SK-N-SH (cell line): ENCODE measurements at regions not wholly inside any gene's neighbourhood (a gene's known extent, or its start where the extent isn't known, plus 50 kb on each side); places are given as distances from the start of the nearest gene placed in this dataset.

Experiments
- CTCF ChIA-PET: fragments of 300-600, 350-600 bp; formaldehyde crosslinking; extraction: SDS; loops from one replicate; lab custom pipeline; 2021; lab: Yijun Ruan, JAX
- POLR2A ChIA-PET: fragments of 350-600 bp; sonication (Branson Sonifier 250); formaldehyde crosslinking; extraction: SDS; loops from one replicate; lab custom pipeline; 2020; ENCODE audit warnings: antibody characterized with exemption, inconsistent platforms; lab: Yijun Ruan, JAX
- DNase-seq: peaks from one replicate; pipeline ENCODE4 v3.0.0; 2012
- H2AFZ ChIP-seq: fragments of 200-600 bp; sonication (generic); 2 replicates; pipeline ENCODE4 v1.8.1; 2016; ENCODE audit warnings: antibody characterized with exemption, mild to moderate bottlenecking, low read depth
- H3F3A ChIP-seq: fragments of 200-600 bp; sonication (generic); replicated peaks from 2 replicates; pipeline ENCODE3; 2016; ENCODE audit warnings: antibody characterized with exemption, mild to moderate bottlenecking; ENCODE audit not compliant: insufficient read depth
- H3K27ac ChIP-seq, 2 experiments: fragments of 200-500 bp in 1 of 2; fragments of 200-600 bp in 1 of 2; sonication (Bioruptor generic) in 1 of 2; sonication (generic), shearing (Covaris generic) in 1 of 2; 2 replicates each; pipeline versions ENCODE4 v1.5.1 to v1.6.1; 2014 to 2016; ENCODE audit warnings: low read depth in 2 of 2, inconsistent platforms in 1 of 2, low read length in 1 of 2, mild to moderate bottlenecking in 1 of 2, mixed read lengths in 1 of 2
- H3K27me3 ChIP-seq: fragments of 200-600 bp; sonication (generic), shearing (Covaris generic); 2 replicates; pipeline ENCODE4 v1.6.1; 2016; ENCODE audit warnings: mixed run types; ENCODE audit not compliant: insufficient read depth
- H3K36me3 ChIP-seq, 2 experiments: fragments of 200-500 bp in 1 of 2; fragments of 200-600 bp in 1 of 2; sonication (Bioruptor generic) in 1 of 2; sonication (generic) in 1 of 2; replicated peaks in 1 of 2; 2 replicates each; pipeline versions ENCODE3 to v1.5.1; 2014 to 2016; ENCODE audit warnings: low read length in 1 of 2, mild to moderate bottlenecking in 1 of 2; ENCODE audit not compliant: insufficient read depth in 2 of 2, control insufficient read depth in 1 of 2
- H3K4me1 ChIP-seq, 2 experiments: fragments of 200-500 bp in 1 of 2; fragments of 200-600 bp in 1 of 2; sonication (Bioruptor generic) in 1 of 2; sonication (generic), shearing (Covaris generic) in 1 of 2; 2 replicates each; pipeline versions ENCODE4 v1.5.1 to v1.6.1; 2014 to 2016; ENCODE audit warnings: low read depth in 1 of 2, low read length in 1 of 2, mixed run types in 1 of 2; ENCODE audit not compliant: insufficient read depth in 2 of 2, control insufficient read depth in 1 of 2
- H3K4me2 ChIP-seq: fragments of 200-600 bp; sonication (generic), shearing (Covaris generic); 2 replicates; pipeline ENCODE4 v1.6.1; 2017; ENCODE audit warnings: mixed run types
- H3K4me3 ChIP-seq, 2 experiments: fragments of 200-500 bp in 1 of 2; fragments of 200-600 bp in 1 of 2; sonication (Bioruptor generic) in 1 of 2; sonication (generic), shearing (Covaris generic) in 1 of 2; 2 replicates each; pipeline versions ENCODE4 v1.5.1 to v1.8.1; 2014 to 2016; ENCODE audit warnings: low read depth in 2 of 2, inconsistent platforms in 1 of 2, low read length in 1 of 2, mild to moderate bottlenecking in 1 of 2, mixed read lengths in 1 of 2, moderate library complexity in 1 of 2
- H3K79me2 ChIP-seq: fragments of 200-600 bp; sonication (generic); 2 replicates; pipeline ENCODE4 v1.8.1; 2017; ENCODE audit warnings: mild to moderate bottlenecking; ENCODE audit not compliant: insufficient read depth
- H3K9ac ChIP-seq: fragments of 200-600 bp; sonication (generic); 2 replicates; pipeline ENCODE4 v1.6.1; 2017; ENCODE audit warnings: mixed run types
- H3K9me2 ChIP-seq: fragments of 200-600 bp; sonication (generic); 2 replicates; pipeline ENCODE4 v1.6.1; 2017; ENCODE audit warnings: mixed run types
- H3K9me3 ChIP-seq: fragments of 200-600 bp; sonication (generic); 2 replicates; pipeline ENCODE4 v1.6.1; 2017; ENCODE audit warnings: mixed run types, mild to moderate bottlenecking, moderate library complexity
- H4K20me1 ChIP-seq: fragments of 200-600 bp; sonication (generic); 2 replicates; pipeline ENCODE4 v1.6.1; 2017; ENCODE audit warnings: mild to moderate bottlenecking, mixed run types; ENCODE audit not compliant: insufficient read depth
- CHD2 ChIP-seq: fragments of 150-350 bp; IDR thresholded peaks from 2 replicates; pipeline ENCODE4 v1.6.1; 2018; ENCODE audit warnings: low read length; ENCODE audit not compliant: partially characterized antibody
- EP300 ChIP-seq, 2 experiments: IDR thresholded peaks; 2 replicates each; pipeline versions ENCODE4 v1.4.0 to v1.6.1; 2012; ENCODE audit warnings: borderline replicate concordance in 1 of 2, low read depth in 1 of 2, low read length in 1 of 2
- EZH2phosphoT487 ChIP-seq: fragments of 200-600 bp; sonication (generic); IDR thresholded peaks from 2 replicates; pipeline ENCODE4 v1.6.1; 2017; ENCODE audit warnings: low read depth, mixed run types, mild to moderate bottlenecking, antibody characterized with exemption, moderate library complexity, borderline replicate concordance
- FOSL2 ChIP-seq: IDR thresholded peaks from 2 replicates; pipeline ENCODE4 v1.4.0; 2012; ENCODE audit warnings: low read depth, mild to moderate bottlenecking, moderate library complexity, borderline replicate concordance
- FOXJ3 ChIP-seq: sonication (generic); formaldehyde crosslinking; IDR thresholded peaks from 2 replicates; pipeline ENCODE4 v1.5.1; 2020; ENCODE audit warnings: mild to moderate bottlenecking, missing genetic modification reagents
- GABPA ChIP-seq: IDR thresholded peaks from 2 replicates; pipeline ENCODE4 v1.4.0; 2012; ENCODE audit warnings: low read depth, mild to moderate bottlenecking
- IRF3 ChIP-seq: fragments of 150-350 bp; IDR thresholded peaks from 2 replicates; pipeline ENCODE4 v1.6.1; 2016; ENCODE audit warnings: mild to moderate bottlenecking, low read depth, low read length
- MXI1 ChIP-seq: IDR thresholded peaks from 2 replicates; pipeline ENCODE4 v1.6.1; 2012; ENCODE audit warnings: mild to moderate bottlenecking, low read depth, low read length, improper control_type of control experiment
- NRF1 ChIP-seq: IDR thresholded peaks from 2 replicates; pipeline ENCODE4 v1.6.1; 2012; ENCODE audit warnings: low read depth, mild to moderate bottlenecking, low read length
- POLR2AphosphoS5 ChIP-seq: IDR thresholded peaks from 2 replicates; pipeline ENCODE4 v1.6.1; 2012; ENCODE audit warnings: low read depth, low read length
- RCOR1 ChIP-seq: fragments of 150-350 bp; IDR thresholded peaks from 2 replicates; pipeline ENCODE4 v1.6.1; 2017; ENCODE audit warnings: antibody characterized with exemption, low read length
- TCF12 ChIP-seq: IDR thresholded peaks from 2 replicates; pipeline ENCODE4 v1.4.0; 2012
- USF2 ChIP-seq: fragments of 150-350 bp; IDR thresholded peaks from 2 replicates; pipeline ENCODE4 v1.6.1; 2017; ENCODE audit warnings: antibody characterized with exemption, low read length, low read depth, borderline replicate concordance
- YY1 ChIP-seq: IDR thresholded peaks from 2 replicates; pipeline ENCODE4 v1.4.0; 2012; ENCODE audit warnings: low read depth, mild to moderate bottlenecking
- WGBS: methylation state at CpG from one replicate; pipeline ENCODE4 v1.1.6; 2017; ENCODE audit warnings: low lambda C conversion rate; 5-methylcytosine and 5-hydroxymethylcytosine counted together
- TF ChIP-seq, protein P1 (sequence below): IDR thresholded peaks from 2 replicates; pipeline ENCODE4 v1.4.0; 2012; ENCODE audit warnings: low read depth, borderline replicate concordance
- TF ChIP-seq, protein P2 (sequence below): IDR thresholded peaks from 2 replicates; pipeline ENCODE4 v1.4.0; 2012; ENCODE audit warnings: low read depth, borderline replicate concordance

GRCh38 chr1:29538586-29538985, 302.3 kb downstream of the PTPRU start:
- TF ChIP-seq EZH2phosphoT487 (no peak), FOXJ3 (no peak), POLR2AphosphoS5 (no peak), IRF3 (no peak), EP300 (IDR thresholded peaks at IDR 0.05; ENCODE audit: borderline replicate concordance in 1 of 2, low read depth in 1 of 2, low read length in 1 of 2) (no peak), RCOR1 (no peak), NRF1 (no peak), TCF12 (no peak), FOSL2 (no peak), USF2 (no peak), CHD2 (no peak), MXI1 (no peak), YY1 (no peak), GABPA (no peak)
- TF ChIP-seq, protein P1, sequence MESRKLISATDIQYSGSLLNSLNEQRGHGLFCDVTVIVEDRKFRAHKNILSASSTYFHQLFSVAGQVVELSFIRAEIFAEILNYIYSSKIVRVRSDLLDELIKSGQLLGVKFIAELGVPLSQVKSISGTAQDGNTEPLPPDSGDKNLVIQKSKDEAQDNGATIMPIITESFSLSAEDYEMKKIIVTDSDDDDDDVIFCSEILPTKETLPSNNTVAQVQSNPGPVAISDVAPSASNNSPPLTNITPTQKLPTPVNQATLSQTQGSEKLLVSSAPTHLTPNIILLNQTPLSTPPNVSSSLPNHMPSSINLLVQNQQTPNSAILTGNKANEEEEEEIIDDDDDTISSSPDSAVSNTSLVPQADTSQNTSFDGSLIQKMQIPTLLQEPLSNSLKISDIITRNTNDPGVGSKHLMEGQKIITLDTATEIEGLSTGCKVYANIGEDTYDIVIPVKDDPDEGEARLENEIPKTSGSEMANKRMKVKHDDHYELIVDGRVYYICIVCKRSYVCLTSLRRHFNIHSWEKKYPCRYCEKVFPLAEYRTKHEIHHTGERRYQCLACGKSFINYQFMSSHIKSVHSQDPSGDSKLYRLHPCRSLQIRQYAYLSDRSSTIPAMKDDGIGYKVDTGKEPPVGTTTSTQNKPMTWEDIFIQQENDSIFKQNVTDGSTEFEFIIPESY = no peak
- TF ChIP-seq, protein P2, sequence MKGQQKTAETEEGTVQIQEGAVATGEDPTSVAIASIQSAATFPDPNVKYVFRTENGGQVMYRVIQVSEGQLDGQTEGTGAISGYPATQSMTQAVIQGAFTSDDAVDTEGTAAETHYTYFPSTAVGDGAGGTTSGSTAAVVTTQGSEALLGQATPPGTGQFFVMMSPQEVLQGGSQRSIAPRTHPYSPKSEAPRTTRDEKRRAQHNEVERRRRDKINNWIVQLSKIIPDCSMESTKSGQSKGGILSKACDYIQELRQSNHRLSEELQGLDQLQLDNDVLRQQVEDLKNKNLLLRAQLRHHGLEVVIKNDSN = no peak
- TF ChIP-seq, all 33 proteins: peak for 0
- POLR2A ChIA-PET = no interaction called here
- H3K9me2 ChIP-seq = no peaks in the 10 kb centered on the region
- no peaks in the 10 kb centered on the region for H3K36me3 ChIP-seq
- H4K20me1 ChIP-seq = no peaks in the 10 kb centered on the region
- 39% methylated on average over 3 of the region's 3 CpGs for WGBS
- no peak overlapping the region for H2AFZ ChIP-seq
- no peaks in the 10 kb centered on the region for H3K79me2 ChIP-seq
- H3K4me3 ChIP-seq = no peak overlapping the region
- no peaks in the 10 kb centered on the region for H3F3A ChIP-seq
- no peak overlapping the region for H3K4me2 ChIP-seq
- H3K27me3 ChIP-seq = no peaks in the 10 kb centered on the region
- CTCF ChIA-PET = no interaction called here
- peaks cover 0 to 6% of the 10 kb centered on the region in 2 experiments; a peak in 1 of 4 replicates for H3K4me1 ChIP-seq
- H3K9me3 ChIP-seq = no peaks in the 10 kb centered on the region
- H3K27ac ChIP-seq = no peak overlapping the region
- no peak for DNase-seq
- no peak overlapping the region for H3K9ac ChIP-seq
